ENCODE measurements at regions not wholly inside any gene's neighbourhood (a gene's known extent, or its start where the extent isn't known, plus 50 kb on each side); places are given as distances from the start of the nearest gene placed in this dataset.

- TF ChIP-seq CTCF (conservative IDR thresholded peaks at IDR 0.05; ENCODE audit: low read depth, low read length) (no peak), EZH2phosphoT487 (IDR thresholded peaks at IDR 0.05; ENCODE audit: borderline replicate concordance, low read length) (no peak), EZH2 (IDR thresholded peaks at IDR 0.05; ENCODE audit: low read length, unreplicated experiment) (no peak)
Measured at GRCh38 chr5:53399926-53400697, 80.3 kb upstream of the FST start.

All from PC-3 (cell line).